Liver (tissue), 3 donors: ENCODE measurements at regions not wholly inside any gene's neighbourhood (a gene's known extent, or its start where the extent isn't known, plus 50 kb on each side); places are given as distances from the start of the nearest gene placed in this dataset.

ENCODE experiments used
- ATF3 ChIP-seq: IDR thresholded peaks from 2 replicates; pipeline ENCODE4 v1.6.1; 2016; ENCODE audit warnings: antibody characterized with exemption
- CTCF ChIP-seq: fragments of 150-350 bp; IDR thresholded peaks from 2 replicates; pipeline ENCODE4 v1.5.1; 2017; ENCODE audit warnings: improper control_type of control experiment, low read depth, low read length; ENCODE audit not compliant: missing input control
- EGR1 ChIP-seq, 2 donors: IDR thresholded peaks; 2 replicates each; pipeline ENCODE4 v1.6.1; 2016 to 2018; ENCODE audit warnings: antibody characterized with exemption in 2 of 2, low read depth in 2 of 2
- FOXA1 ChIP-seq: IDR thresholded peaks from 2 replicates; pipeline ENCODE4 v1.6.1; 2016; ENCODE audit warnings: antibody characterized with exemption
- GABPA ChIP-seq, 2 donors: IDR thresholded peaks in 1 of 2; conservative IDR thresholded peaks in 1 of 2; 2 replicates each; pipeline ENCODE4 v1.6.1; 2016; ENCODE audit warnings: antibody characterized with exemption in 2 of 2, mild to moderate bottlenecking in 1 of 2, moderate library complexity in 1 of 2
- HNF4A ChIP-seq, 2 donors: conservative IDR thresholded peaks; 2 replicates each; pipeline ENCODE4 v1.6.1; 2016; ENCODE audit warnings: antibody characterized with exemption in 2 of 2, mild to moderate bottlenecking in 2 of 2
- JUND ChIP-seq, 2 donors: IDR thresholded peaks; 2 replicates each; pipeline ENCODE4 v1.6.1; 2016; ENCODE audit warnings: antibody characterized with exemption in 2 of 2
- RAD21 ChIP-seq, 2 donors: IDR thresholded peaks; 2 replicates each; pipeline ENCODE4 v1.6.1; 2016; ENCODE audit warnings: antibody characterized with exemption in 2 of 2, mild to moderate bottlenecking in 2 of 2
- REST ChIP-seq: IDR thresholded peaks from 2 replicates; pipeline ENCODE4 v1.6.1; 2016; ENCODE audit warnings: antibody characterized with exemption, mild to moderate bottlenecking
- RXRA ChIP-seq, 2 donors: IDR thresholded peaks; 2 replicates each; pipeline ENCODE4 v1.6.1; 2017 to 2018; ENCODE audit warnings: antibody characterized with exemption in 2 of 2, mild to moderate bottlenecking in 1 of 2
- SP1 ChIP-seq: IDR thresholded peaks from 2 replicates; pipeline ENCODE4 v1.6.1; 2018; ENCODE audit warnings: antibody characterized with exemption, mild to moderate bottlenecking
- TAF1 ChIP-seq: conservative IDR thresholded peaks from 2 replicates; pipeline ENCODE4 v1.6.1; 2016; ENCODE audit warnings: antibody characterized with exemption, mild to moderate bottlenecking
- ZBTB33 ChIP-seq: IDR thresholded peaks from 2 replicates; pipeline ENCODE4 v1.6.1; 2016; ENCODE audit warnings: antibody characterized with exemption
- TF ChIP-seq, protein P1 (sequence below): IDR thresholded peaks from 2 replicates; pipeline ENCODE4 v1.6.1; 2016; ENCODE audit warnings: antibody characterized with exemption
- donor health status: healthy.
- donor health status: healthy.

DNA sequence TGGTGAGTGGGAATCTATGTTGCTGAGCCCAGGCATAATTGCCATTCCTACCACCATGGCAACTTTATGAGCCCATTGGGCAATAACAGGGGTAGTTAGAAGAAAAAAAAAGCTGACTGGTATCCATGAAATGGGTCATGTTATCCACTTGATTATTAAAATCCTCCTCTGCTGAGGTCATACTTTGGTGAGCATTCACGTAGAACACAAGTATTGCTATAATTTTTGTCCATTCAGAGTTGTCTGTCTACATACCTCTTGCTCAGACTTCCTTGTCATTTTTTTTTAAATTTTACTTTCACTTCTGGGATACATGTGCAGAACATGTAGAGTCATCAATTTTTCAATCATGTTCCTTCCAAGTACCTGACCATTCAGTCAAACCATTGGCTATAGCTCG is 780.8 kb upstream of the ARRDC3 start:
- no peak for TF ChIP-seq CTCF
- TF ChIP-seq REST, result no peak
- TF ChIP-seq ZBTB33, result no peak
- TF ChIP-seq EGR1 (IDR thresholded peaks at IDR 0.05; ENCODE audit: low read depth in 2 of 2), result no peak
- TF ChIP-seq SP1, result no peak
- no peak for TF ChIP-seq FOXA1
- TF ChIP-seq, protein P1, sequence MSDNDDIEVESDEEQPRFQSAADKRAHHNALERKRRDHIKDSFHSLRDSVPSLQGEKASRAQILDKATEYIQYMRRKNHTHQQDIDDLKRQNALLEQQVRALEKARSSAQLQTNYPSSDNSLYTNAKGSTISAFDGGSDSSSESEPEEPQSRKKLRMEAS, result no peak
- no peak for TF ChIP-seq TAF1
- TF ChIP-seq ATF3, result no peak
- TF ChIP-seq RXRA (IDR thresholded peaks at IDR 0.05), result no peak
- TF ChIP-seq HNF4A (conservative IDR thresholded peaks at IDR 0.05), result no peak
- TF ChIP-seq GABPA (IDR thresholded peaks at IDR 0.05 in 1 of 2, conservative IDR thresholded peaks at IDR 0.05 in 1 of 2), result no peak
- no peak for TF ChIP-seq JUND (IDR thresholded peaks at IDR 0.05)
- TF ChIP-seq RAD21 (IDR thresholded peaks at IDR 0.05), result no peak
